ENCODE measurements at regions not wholly inside any gene's neighbourhood (a gene's known extent, or its start where the extent isn't known, plus 50 kb on each side); places are given as distances from the start of the nearest gene placed in this dataset.

DNA sequence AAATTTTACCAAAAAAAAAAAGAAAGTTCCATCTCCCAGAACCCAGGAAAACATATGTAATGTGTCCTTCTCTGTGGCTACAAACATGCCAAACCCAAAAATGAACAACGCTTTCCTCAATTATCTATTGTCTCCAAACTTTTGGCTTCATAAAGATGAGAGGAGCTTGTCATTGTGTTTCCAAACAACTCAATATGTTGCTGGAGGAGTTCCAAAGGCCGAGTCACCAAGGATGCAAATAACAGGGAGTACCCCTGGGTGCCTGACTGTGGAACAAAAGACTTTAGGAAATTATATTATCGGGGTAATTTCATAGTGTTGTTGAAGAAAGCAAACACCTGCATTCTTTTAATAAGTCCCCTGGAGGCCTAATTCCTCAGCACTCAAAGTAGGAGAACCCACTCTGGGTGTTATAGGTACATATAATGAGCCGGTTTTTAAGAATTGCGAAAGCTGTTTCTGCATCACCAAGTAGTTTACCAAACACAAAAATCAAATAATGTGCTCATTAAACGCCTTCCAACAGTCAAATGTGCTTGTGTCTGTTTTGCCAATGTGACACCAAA lies 206.3 kb upstream of the PRICKLE2 start:
- H3K4me3 Mint-ChIP-seq (ENCODE audit: unreplicated experiment): no peak overlapping the region
- DNase-seq (ENCODE audit: extremely low spot score, unreplicated experiment): no peak
- peaks cover 8% of the 10 kb centered on the region for H3K36me3 Mint-ChIP-seq (ENCODE audit: unreplicated experiment)
- peaks cover 6% of the 10 kb centered on the region for H3K9me3 Mint-ChIP-seq (ENCODE audit: unreplicated experiment)
- TF ChIP-seq, protein P1, sequence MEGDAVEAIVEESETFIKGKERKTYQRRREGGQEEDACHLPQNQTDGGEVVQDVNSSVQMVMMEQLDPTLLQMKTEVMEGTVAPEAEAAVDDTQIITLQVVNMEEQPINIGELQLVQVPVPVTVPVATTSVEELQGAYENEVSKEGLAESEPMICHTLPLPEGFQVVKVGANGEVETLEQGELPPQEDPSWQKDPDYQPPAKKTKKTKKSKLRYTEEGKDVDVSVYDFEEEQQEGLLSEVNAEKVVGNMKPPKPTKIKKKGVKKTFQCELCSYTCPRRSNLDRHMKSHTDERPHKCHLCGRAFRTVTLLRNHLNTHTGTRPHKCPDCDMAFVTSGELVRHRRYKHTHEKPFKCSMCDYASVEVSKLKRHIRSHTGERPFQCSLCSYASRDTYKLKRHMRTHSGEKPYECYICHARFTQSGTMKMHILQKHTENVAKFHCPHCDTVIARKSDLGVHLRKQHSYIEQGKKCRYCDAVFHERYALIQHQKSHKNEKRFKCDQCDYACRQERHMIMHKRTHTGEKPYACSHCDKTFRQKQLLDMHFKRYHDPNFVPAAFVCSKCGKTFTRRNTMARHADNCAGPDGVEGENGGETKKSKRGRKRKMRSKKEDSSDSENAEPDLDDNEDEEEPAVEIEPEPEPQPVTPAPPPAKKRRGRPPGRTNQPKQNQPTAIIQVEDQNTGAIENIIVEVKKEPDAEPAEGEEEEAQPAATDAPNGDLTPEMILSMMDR (IDR thresholded peaks at IDR 0.05): no peak
- H3K4me1 Mint-ChIP-seq (ENCODE audit: unreplicated experiment): no peaks in the 10 kb centered on the region
- H3K27ac Mint-ChIP-seq (ENCODE audit: unreplicated experiment): no peak overlapping the region
- no peaks in the 10 kb centered on the region for H3K27me3 Mint-ChIP-seq (ENCODE audit: unreplicated experiment)

DNA sequence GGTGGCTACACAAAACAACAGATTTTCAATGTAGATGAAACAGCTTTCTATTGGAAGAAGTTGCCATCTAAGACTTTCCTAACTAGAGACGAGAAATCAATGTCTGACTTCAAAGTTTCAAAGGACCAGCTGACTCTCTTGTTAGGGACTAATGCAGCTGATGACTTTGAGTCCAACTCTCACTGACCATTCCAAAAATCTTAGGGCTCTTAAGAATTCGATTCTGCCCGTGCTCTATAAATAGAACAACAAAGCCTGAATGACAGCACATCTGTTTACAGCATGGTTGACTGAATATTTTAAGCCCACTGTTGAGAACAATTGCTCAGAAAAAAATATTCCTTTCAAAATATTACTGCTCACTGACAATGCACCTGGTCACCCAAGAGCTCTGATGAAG lies 202.4 kb upstream of the PRICKLE2 start:
- H3K27me3 Mint-ChIP-seq (ENCODE audit: unreplicated experiment): peaks cover 4% of the 10 kb centered on the region
- DNase-seq (ENCODE audit: extremely low spot score, unreplicated experiment): no peak
- no peaks in the 10 kb centered on the region for H3K9me3 Mint-ChIP-seq (ENCODE audit: unreplicated experiment)
- TF ChIP-seq, protein P1 (IDR thresholded peaks at IDR 0.05): no peak
- no peak overlapping the region for H3K27ac Mint-ChIP-seq (ENCODE audit: unreplicated experiment)
- peaks cover 2% of the 10 kb centered on the region for H3K36me3 Mint-ChIP-seq (ENCODE audit: unreplicated experiment)
- no peaks in the 10 kb centered on the region for H3K4me1 Mint-ChIP-seq (ENCODE audit: unreplicated experiment)
- H3K4me3 Mint-ChIP-seq (ENCODE audit: unreplicated experiment): no peak overlapping the region

DNA sequence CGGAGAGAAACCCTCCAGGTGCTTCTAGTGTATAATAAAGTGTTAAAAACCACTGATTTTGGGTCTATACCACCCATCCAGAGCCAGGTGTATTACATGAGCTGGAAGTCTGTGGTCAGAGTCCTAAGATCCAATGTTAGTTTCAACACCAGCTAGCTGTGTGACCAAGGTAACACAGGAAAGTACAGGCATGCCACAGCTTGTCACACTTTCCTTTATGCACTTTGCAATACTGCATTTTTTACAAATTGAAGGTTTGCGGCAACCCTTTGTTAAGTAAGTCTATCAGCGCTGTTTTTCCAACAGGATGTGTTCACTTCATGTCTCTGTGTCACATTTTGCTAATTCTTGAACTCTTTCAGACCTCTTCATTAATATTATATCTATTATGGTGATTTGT lies 201.3 kb upstream of the PRICKLE2 start:
- Mint-ChIP-seq H3K36me3 (ENCODE audit: unreplicated experiment) (no peaks in the 10 kb centered on the region), H3K27me3 (ENCODE audit: unreplicated experiment) (peaks cover 4% of the 10 kb centered on the region), H3K4me1 (ENCODE audit: unreplicated experiment) (peaks cover 6% of the 10 kb centered on the region), H3K27ac (ENCODE audit: unreplicated experiment) (no peak overlapping the region), H3K4me3 (ENCODE audit: unreplicated experiment) (no peak overlapping the region), H3K9me3 (ENCODE audit: unreplicated experiment) (no peaks in the 10 kb centered on the region)
- TF ChIP-seq, protein P1 (IDR thresholded peaks at IDR 0.05): no peak
- no peak for DNase-seq (ENCODE audit: extremely low spot score, unreplicated experiment)

DNA sequence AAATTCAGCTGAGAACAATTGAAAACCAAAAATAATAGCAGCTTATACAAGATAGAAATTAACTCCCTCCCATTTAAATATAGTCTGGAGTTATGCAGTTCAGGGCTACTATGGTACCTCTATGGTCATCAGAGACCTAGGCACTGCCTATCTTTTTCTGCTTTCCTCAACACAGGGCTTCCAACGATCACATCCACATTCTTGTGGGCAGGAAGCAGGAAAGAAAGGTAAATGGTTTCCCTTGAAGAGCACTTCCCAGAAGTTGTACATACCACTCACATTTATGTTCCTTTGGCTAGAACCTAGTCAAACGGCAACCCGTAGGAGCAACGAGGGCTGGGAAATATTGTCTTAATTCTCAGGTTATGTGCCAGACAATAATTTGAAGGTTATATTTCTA lies 197.7 kb upstream of the PRICKLE2 start:
- Mint-ChIP-seq H3K36me3 (ENCODE audit: unreplicated experiment) (no peaks in the 10 kb centered on the region), H3K4me3 (ENCODE audit: unreplicated experiment) (no peak overlapping the region), H3K4me1 (ENCODE audit: unreplicated experiment) (peaks cover 8% of the 10 kb centered on the region), H3K9me3 (ENCODE audit: unreplicated experiment) (no peaks in the 10 kb centered on the region), H3K27me3 (ENCODE audit: unreplicated experiment) (peaks cover 4% of the 10 kb centered on the region), H3K27ac (ENCODE audit: unreplicated experiment) (no peak overlapping the region)
- no peak for DNase-seq (ENCODE audit: extremely low spot score, unreplicated experiment)
- TF ChIP-seq, protein P1 (IDR thresholded peaks at IDR 0.05): no peak

DNA sequence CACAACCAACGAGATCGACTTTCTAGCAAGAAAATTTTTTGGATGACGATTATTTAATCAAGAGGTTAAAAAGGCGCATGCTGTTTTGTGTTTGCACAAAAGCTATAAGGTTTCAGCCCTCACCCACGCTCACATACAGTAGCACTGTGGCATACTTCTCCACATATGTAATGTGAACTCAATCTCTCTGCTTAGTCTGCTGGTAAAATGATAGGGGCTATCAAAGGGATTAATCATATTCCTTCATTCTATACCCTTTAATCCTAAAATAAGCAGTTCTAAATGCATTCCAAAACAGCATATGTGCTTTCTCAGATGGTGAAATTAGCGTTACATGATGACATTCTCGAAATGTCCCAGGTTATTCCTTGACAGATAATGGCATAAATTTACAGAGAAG lies 196.9 kb upstream of the PRICKLE2 start:
- Mint-ChIP-seq H3K27ac (ENCODE audit: unreplicated experiment) (no peak overlapping the region), H3K27me3 (ENCODE audit: unreplicated experiment) (peaks cover 4% of the 10 kb centered on the region), H3K9me3 (ENCODE audit: unreplicated experiment) (no peaks in the 10 kb centered on the region), H3K36me3 (ENCODE audit: unreplicated experiment) (no peaks in the 10 kb centered on the region), H3K4me1 (ENCODE audit: unreplicated experiment) (peaks cover 14% of the 10 kb centered on the region), H3K4me3 (ENCODE audit: unreplicated experiment) (no peak overlapping the region)
- DNase-seq (ENCODE audit: extremely low spot score, unreplicated experiment): no peak
- TF ChIP-seq, protein P1 (IDR thresholded peaks at IDR 0.05): no peak
